Activated CD4-positive, alpha-beta T cell treated with anti-CD3 and anti-CD28 coated beads, Interleukin-2, amount 50 U/mL, for 24 hours (primary cell): ENCODE measurements at regions not wholly inside any gene's neighbourhood (a gene's known extent, or its start where the extent isn't known, plus 50 kb on each side); places are given as distances from the start of the nearest gene placed in this dataset.
"Not testable (repeated sequence)": the region's sequence is repeated elsewhere in the genome, so short reads cannot be mapped to it uniquely, and the experiment has no call there.

Source experiments
- DNase-seq, 2 donors: peaks; one replicate each; pipeline ENCODE4 v3.0.0-alpha.2; 2020; ENCODE audit warnings: low read depth in 1 of 2, low spot score in 1 of 2

DNA sequence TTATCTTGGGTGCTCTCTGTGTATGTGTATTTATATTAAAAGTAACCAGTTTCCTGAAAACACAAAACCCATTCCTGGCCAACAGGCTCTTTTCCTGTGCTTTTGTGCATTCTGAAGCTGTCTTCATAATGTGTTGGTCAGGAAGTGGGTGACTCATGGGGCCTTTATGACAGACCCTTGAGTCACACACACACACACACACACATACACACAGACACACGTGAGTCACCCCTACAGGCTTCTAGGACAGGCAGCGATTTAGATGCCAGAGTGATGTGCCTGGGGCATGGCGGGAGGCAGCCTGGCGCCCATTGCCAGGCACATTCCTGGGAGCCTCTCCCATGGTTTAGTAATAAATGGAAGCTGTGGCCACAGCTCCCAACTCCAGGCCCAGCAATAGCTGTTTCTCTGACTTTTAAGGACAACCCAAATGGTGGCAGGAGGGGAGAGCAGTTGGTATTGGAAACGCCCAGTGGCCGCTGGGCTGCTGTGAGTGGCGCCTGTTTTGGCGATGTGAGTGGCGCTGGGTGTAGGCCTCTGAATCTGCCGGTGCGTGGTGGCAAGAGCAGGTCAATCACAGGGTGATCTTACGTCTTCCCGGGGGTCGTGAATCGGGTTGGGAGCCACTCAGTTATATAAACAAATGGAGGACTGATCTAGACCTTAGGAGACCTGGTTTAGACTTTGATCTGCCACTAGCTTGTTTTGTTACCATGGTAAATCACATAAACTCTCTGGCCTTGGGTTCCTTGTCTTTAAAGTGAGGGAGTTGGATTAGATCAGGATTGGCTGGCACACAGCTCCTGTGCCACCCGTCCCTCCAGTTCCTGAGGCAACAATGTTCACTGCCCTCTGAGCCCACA is 150.7 kb upstream of the DLX2 start:
- peak; percentile 27 to 67 for DNase-seq

DNA sequence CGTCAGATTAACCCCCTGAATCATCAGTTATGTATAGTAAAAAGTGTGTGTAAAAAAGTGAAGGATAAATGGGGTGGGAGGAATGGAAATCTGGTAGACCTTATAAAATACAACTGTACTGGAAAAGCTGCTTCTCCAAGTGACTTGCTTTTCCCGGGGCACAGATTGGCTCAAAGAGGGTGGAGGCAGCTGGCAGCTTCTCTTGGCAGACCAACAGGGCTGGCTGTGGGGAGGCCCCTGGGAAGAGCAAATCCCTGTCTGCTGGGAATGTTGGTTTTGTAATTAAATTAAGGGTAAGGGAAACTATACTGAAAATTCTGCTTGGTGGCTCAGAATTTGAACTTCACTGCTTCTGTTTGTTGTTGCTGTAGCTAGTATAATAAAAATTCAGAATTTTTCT is 154.2 kb upstream of the DLX2 start:
- DNase-seq: no peak

DNA sequence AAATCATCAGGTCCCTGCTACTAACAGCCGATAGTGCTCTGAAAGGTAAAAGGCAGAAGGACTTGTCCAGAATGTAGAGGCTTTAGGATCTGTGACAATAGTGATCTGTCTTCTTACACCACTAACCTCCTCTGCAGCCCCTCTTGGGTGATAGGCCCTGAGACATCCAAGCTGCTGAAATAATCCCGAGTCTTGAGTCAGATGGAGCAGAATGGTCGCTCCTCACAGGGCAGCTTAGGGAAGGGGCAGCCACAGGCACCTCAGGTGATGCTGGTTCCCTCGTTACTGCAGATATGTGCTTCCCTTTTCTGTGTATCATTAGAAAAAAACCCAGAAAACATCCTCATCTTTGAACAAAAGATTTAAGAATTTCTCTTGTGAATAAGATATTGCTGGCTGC is 157.1 kb upstream of the DLX2 start:
- DNase-seq: no peak

DNA sequence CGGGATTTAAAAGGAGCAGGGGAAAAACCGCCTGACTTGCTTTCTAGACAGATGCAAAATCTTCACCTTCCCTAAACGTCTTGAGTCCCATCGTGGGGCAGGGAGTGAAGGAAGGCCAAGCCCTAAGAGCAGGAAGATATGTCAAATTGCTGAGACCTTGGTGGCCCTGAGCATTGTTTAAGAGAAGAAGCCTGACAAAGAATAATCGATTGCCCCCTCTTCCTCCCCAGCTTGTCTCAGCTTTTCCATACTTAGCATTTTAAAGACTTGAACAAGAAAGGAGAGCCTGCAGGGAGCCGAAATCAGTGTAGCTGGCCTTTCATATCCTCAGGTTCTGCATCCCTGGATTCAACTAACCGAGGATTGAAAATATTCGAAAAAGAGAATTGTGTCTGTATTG is 157.6 kb upstream of the DLX2 start:
- no peak for DNase-seq

DNA sequence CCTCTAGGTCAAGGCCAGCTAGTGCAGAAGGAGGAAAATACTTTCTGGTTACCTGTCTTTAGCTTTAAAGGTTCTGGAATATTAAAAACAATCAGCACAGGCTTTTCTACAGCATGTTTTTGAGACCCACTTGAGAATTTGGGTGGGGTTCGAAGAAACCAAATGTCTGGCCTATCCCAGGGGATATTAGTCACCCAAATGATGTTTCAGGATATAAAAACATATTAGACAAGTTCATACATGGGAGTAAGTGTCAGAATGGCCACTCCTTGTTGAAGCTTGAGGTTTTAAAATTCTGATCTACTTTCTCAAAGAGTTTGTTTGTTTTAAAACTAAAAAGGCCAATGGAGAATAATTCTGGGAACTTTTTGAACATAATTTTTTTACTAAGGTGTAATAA is 158.6 kb upstream of the DLX2 start:
- DNase-seq: no peak

DNA sequence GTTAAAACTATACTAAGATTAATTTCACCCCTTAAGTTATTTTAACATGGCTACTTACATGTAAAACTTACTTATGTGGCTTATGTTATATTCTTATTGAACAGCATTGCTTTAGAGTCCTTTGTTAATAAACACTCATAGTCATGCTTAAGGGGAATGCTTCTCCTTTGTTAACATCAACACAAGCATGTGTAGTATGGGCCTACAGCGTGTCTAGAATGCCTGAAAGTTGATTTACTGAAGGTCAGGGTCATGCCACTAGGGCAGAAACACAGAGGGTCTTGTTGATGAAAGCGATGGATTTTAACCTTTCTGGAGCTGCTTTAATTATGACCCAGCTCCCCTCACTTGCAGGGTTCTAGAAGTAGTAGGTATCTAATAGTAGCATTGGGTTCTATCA is 159.8 kb upstream of the DLX2 start:
- no peak for DNase-seq

DNA sequence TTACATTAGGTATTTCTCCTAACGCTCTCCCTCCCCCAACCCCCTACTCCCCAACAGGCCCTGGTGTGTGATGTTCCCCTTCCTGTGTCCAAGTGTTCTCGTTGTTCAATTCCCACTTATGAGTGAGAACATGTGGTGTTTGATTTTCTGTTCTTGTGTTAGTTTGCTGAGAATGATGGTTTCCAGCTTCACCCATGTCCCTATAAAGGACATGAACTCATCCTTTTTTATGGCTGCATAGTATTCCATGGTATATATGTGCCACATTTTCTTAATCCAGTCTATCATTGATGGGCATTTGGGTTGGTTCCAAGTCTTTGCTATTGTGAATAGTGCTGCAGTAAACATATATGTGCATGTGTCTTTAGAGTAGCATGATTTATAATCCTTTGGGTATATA is 162.1 kb upstream of the DLX2 start:
- DNase-seq: not testable (repeated sequence)

DNA sequence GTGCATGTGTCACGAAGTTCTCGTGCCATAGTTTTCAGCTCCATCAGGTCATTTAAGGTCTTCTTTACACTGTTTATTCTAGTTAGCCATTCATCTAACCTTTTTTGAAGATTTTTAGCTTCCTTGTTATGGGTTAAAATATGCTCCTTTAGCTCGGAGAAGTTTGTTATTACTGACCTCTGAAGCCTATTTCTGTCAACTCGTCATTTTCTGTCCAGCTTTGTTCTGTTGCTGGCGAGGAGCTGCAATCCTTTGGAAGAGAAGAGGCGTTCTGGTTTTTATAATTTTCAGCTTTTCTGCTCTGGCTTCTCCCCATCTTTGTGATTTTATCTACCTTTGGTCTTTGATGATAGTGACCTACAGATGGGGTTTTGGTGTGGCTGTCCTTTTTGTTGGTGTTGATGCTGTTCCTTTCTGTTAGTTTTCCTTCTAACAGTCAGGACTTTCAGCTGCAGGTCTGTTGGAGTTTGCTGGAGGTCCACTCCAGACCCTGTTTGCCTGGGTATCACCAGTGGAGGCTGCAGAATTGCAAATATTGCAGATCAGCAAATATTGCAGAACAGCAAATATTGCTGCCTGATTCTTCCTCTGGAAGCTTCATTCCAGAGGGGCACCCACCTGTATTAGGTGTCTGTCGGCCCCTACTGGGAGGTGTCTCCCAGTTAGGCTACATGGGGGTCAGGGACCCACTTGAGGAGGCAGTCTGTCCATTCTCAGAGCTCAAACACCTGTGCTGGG is 157.7 kb upstream of the ITGA6 start:
- DNase-seq: not testable (repeated sequence)

DNA sequence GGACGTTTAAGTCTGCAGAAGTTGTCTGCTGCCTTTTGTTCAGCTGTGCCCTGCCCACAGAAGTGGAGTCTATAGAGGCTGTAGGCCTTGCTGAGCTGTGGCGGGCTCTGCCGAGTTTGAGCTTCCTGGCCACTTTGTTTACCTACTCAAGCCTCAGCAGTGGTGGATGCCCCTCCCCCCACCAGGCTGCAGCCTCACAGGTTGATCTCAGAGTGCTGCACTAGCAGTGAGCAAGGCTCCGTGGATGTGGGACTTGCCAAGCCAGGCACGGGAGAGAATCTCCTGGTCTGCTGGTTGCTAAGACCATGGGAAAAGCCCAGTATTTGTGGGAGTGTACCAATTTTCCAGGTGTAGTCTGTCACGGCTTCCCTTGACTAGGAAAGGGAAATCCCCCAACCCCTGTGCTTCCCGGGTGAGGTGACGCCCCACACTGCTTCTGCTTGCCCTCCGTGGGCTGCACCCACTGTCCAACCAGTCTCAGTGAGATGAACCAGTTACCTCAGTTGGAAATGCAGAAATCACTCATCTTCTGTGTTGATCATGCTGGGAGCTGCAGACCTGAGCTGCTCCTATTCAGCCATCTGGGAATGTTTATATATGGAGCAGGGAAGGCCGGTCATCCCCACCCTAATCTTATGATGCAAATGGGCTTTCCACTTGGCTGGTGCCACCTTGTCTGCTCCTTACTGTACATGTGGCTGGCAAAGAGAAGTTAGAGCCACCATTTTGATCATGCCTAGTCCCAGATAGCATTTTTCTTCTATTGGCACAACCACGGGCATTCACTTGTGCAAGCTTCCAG is 156.9 kb upstream of the ITGA6 start:
- DNase-seq: no peak

DNA sequence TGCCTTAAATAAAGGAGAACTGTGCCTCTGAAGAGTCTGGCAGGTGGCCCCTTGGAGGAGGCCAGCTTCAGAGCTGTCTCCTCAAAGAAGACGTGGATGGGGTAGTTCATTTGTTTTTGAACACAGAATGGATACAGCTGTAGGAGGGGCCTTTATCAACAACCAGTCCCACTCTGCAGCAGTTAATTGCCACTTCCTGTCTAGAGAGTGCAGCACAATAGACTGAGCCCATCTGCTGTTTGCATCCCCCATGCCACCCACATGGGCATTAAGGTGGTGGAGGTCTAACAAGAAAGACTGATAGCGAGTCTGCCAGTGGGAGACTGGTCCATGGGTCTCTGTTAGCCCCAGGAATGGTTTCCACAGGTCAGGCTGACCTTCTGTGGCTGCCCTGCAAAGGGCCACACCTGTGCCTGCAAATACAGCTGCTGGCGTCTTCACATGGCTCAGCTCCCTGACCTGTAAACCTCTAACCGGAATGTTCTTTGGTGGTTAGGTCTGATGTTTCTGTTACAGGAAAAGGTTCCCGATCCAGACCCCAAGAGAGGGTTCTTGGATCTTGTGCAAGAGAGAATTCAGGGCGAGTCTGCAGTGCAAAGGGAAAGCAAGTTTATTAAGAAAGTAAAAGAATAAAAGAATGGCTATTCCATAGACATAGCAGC is 153.3 kb upstream of the ITGA6 start:
- DNase-seq: no peak

DNA sequence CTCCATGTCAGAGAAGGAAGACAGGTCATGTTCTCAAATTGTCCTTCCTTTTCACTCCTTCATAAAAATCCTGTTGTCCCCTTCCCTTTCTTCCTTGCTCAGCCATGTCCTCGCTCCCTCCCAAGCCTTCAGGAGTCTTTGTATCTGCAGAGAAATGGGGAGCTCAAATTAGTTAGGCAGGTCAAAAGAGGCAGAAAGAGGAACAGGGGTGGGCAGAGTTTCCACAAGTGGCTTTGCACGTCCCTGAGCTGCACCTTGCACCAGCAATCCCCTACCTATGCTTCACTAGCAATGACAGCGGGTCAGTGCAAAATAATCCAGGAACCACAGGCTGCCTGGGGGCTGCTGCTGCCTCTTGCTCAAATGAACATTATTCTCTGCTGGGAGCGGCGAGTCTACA is 152.1 kb upstream of the ITGA6 start:
- no peak for DNase-seq

DNA sequence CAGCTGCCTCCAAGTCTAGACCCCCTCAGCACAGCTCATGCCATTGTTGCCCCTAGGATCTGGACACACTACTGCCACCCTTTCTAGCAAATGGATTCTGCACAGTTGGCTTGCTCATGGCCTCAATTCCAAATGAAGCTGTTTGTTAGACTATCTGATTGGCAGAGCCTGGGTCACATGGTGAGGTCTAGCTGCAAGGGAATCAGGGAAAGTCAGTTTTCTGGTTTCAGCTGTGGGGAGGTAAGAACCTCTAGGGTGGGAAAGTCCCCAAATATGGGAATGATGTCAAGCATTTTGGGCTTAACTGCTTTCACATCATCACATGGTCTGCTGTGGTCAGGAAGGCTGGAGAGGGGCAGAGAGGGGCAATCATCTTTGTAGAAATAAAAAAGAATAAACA is 150.4 kb upstream of the ITGA6 start:
- no peak for DNase-seq

DNA sequence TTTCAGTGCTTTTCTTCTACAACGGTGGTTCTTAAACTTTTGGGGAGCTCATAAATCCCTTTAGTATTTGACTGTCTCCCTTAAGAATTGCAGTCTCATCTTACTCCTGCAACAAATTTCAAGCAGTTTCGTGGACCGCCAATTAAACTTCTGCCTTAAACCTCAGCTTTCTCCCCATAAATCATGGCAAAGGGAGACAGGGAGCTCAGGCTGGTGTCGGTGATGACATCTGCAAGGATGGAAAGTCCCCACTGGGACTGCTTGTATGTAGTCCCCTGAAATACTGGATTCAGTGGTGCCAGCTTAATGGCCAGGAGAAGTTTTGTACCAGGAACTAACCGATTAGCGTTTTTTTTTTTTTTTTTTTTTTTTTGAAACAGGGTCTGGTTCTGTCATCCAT is 148.7 kb upstream of the ITGA6 start:
- DNase-seq: no peak

DNA sequence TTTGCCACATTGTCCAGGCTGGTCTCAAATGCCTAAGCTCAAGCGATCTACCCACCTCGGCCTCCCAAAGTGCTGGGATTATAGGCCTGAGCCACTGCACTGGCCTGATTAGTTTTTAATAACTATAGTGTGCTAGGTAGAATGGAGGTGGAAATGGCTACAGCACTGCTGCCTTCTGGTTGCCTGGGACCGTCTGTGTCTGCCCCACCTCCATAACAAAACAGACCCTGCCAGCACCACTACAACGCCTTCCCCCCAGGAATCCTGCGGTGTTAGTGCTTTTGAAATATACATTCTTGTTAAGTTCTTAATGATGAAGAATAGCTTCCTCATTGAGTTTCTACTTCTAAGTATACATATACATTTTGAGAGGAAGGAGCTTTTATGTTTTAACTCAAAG is 148.2 kb upstream of the ITGA6 start:
- no peak for DNase-seq

DNA sequence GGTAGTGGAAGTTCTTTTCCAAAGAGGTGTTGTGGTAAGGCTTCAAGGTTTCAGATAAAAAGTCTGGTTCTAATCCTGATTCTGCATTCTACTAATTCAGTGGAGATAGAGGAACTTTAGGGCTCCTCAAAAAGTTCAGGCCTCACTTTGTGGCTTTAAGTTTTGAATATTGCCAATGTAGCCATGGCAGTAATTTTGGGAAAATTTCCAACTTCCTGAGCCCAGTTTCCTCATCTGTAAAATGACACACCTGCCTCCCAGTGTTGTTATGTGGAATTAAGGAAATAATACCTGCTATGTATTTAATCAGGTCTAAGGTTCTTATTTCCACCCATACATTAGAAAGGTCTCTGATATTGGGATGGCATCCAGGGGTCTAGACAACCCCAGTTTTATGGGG is 147.6 kb upstream of the ITGA6 start:
- no peak for DNase-seq

DNA sequence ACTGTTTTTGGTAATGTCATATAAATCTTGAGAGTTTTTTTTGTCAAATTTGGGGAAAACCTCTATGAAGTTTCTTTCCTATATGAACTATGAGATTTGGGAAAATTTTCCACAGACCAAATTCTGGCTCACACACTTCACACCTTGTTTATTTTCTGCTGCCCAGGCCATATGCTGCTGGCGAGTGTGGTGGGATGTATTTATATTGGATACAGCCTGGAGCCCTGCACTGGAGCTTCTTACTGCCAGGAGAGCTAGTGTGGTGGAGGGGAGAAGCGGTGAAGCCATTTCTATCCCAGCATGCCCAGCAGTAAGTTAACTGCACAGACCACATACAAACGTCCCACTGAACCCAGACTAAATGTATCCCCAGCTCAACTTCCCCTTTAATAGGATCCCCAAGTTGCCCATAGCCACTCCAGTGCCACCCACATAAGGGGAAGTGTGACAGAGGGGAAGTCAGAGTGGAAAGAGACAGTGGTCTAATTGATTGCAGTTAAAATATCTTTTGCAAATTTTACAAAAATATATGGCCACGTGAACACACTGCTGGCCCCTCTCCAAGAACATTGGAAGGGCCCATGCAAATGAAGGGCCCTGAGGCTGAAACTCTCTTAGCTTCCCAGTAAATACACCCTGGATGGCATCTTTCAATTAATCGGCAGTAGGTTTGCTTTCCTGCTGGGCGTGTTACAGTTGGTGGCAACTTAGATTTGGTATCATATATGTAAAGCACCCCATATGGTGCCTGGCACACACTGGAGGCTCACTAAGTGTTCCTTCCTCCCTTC is 146.6 kb upstream of the ITGA6 start:
- no peak for DNase-seq

DNA sequence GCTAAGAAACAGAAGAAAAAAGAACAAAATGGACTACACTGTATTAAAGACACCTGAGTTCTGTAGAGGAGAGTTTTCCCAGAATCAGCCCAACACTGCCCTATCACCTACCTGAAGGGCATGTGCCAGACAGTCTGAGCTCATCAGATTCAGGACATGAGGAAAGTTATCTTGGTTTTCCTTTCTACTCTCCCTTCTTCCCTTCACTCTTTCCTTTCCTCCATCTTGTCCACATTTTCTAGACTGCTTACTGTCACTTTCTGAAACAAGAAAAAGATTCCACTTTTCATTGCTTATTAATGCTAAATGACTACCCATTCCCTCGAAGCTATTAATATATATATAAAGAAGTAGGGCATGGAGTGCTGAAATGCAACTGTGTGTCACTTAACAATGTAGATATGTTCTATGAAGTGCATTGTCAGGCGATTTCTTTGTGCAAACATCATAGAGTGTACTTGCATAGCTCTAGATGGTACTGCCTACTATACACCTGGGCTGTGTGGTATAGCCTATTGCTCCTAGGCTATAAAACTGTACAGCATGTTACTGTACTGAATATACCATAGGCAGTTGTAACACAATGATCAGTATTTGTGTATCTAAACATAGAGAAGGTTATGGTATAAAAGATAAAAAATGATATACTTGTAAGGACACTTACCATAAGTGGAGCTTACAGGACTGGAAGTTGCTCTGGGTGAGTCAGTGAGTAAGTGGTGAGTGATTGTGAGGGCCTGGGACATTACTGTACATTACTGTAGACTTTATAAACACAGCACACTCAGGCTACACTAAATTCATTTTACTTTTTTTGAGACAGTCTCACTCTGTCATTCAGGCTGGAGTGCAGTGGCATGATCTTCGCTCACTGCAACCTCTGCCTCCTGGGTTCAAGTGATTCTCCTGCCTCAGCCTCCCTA is 145.5 kb upstream of the ITGA6 start:
- no peak for DNase-seq

DNA sequence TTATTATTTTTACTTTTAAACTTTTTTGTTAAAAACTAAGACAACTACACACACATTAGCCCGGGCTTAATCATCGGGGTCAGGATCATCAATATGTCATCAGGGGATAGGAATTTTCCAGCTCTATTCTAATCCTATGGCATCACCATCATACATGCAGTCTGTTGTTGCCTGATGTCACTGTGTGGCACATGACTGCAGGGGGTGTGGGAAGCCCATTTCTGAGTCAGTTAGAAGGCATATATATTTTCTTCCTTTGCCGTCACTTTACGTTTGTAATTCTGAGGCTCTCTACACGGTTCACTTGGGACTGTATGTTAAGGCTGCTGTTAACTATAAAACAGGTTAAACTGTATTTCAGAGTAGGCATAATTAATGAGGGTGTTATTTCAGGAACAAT is 144.4 kb upstream of the ITGA6 start:
- no peak for DNase-seq

DNA sequence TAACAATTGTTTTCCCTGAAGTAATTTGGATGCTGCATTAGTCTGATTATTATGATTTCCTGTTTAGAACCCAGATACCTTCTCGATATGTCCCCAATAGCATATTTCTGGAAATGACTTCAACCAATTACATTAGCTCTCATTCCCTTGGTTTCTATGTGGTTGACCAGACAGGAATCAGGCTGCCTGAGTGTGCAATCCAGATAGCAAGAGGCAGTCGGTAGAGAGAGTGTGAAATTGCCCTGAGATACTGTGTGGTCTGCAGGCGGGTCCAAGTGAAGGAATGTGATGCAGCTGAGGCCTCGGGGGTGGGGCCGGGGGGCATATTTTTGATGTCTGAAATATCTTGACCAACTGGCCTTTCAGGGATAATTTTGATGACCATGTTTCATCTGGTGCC is 143.9 kb upstream of the ITGA6 start:
- no peak for DNase-seq
